ENCODE measurements at regions not wholly inside any gene's neighbourhood (a gene's known extent, or its start where the extent isn't known, plus 50 kb on each side); places are given as distances from the start of the nearest gene placed in this dataset.

DNA sequence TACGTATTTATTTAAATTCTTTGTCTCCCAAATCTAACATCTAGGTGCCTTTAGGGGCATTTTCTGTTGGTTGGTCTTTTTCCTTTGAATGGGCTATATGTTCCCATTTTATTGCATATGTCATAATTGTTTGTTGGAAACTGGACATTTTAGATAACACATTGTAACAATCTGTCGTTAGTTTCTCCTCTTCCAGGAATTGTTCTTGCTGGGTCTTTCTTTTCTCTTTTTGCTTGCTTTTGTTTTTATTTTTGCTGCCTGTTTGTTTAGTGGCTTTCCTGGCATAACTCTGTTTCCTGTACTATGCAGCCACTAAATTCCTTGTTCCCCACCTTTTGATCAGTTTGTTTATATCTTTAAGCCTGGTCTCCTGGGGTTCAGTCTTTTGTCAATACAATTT, 244.3 kb upstream of the RTL1 start:
- no peaks in the 10 kb centered on the region for H3K9me3 ChIP-seq (ENCODE audit: insufficient read depth, low read length, severe bottlenecking)
- H3K4me3 ChIP-seq (ENCODE audit: low read depth in 1 of 2, low read length in 2 of 2), result no peak overlapping the region
- no peak overlapping the region for H3K9ac ChIP-seq (ENCODE audit: low read depth, low read length)
- no peak overlapping the region for H3K4me2 ChIP-seq (ENCODE audit: insufficient read depth, low read length)
- no peaks in the 10 kb centered on the region for H3K27me3 ChIP-seq (ENCODE audit: insufficient read depth, low read length, poor library complexity)
- no peaks in the 10 kb centered on the region for H3K36me3 ChIP-seq (ENCODE audit: insufficient read depth, low read length)
- H4K20me1 ChIP-seq (ENCODE audit: insufficient read depth, low read length), result no peaks in the 10 kb centered on the region
- ATAC-seq (ENCODE audit: insufficient read depth, low read depth) (0 out of 3 replicates have a peak, but pooled peaks have one; percentile 17), DNase-seq (no peak)
- peaks cover 9% of the 10 kb centered on the region for H3K4me1 ChIP-seq (ENCODE audit: insufficient read depth, low read length)
- peak overlapping the region; percentile 24; the same call in 1 of the 2 replicates for H3K27ac ChIP-seq (ENCODE audit: low read length)
- no peaks in the 10 kb centered on the region for H3K79me2 ChIP-seq (ENCODE audit: insufficient read depth, low read length)
- H2AFZ ChIP-seq (ENCODE audit: low read depth, low read length), result peak overlapping the region; percentile 34; the same call in 1 of the 2 replicates
- TF ChIP-seq, protein P1, sequence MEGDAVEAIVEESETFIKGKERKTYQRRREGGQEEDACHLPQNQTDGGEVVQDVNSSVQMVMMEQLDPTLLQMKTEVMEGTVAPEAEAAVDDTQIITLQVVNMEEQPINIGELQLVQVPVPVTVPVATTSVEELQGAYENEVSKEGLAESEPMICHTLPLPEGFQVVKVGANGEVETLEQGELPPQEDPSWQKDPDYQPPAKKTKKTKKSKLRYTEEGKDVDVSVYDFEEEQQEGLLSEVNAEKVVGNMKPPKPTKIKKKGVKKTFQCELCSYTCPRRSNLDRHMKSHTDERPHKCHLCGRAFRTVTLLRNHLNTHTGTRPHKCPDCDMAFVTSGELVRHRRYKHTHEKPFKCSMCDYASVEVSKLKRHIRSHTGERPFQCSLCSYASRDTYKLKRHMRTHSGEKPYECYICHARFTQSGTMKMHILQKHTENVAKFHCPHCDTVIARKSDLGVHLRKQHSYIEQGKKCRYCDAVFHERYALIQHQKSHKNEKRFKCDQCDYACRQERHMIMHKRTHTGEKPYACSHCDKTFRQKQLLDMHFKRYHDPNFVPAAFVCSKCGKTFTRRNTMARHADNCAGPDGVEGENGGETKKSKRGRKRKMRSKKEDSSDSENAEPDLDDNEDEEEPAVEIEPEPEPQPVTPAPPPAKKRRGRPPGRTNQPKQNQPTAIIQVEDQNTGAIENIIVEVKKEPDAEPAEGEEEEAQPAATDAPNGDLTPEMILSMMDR (IDR thresholded peaks at IDR 0.05; ENCODE audit: borderline replicate concordance, extremely low read depth, low read length, poor library complexity, severe bottlenecking), result no peak
- no peak for TF ChIP-seq EZH2 (IDR thresholded peaks at IDR 0.05; ENCODE audit: borderline replicate concordance, low read depth, low read length, severe bottlenecking)

DNA sequence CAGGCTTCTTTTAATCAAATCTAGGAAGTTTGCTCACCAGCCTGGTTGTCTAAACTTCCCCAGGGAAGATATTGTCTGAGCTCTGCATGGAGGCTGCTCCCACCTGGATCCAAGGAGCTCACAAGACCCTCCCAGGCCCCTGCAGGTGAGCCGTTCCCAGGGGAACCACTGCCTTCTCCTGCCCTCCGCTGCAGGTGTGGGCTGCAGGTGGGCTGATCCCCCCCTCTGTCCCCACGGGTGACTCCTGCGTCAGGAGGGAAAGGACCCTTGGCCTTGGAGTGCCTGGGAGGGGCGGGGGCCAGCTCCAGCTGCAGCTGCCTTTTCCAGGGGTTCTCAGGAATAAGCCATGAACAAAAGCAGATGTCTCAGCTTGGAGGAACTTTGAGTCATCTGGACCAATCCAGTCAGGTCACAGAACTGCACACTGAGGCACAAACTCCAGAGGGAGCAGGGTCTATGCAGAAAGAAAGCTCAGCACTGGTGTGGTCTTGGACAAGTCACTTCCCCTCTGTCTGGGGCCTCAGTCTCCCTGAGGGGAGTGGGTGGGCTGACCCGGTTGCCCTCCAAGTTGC, 246.6 kb upstream of the RTL1 start:
- H3K9me3 ChIP-seq (ENCODE audit: insufficient read depth, low read length, severe bottlenecking), result peaks cover 3% of the 10 kb centered on the region
- no peak overlapping the region for H3K9ac ChIP-seq (ENCODE audit: low read depth, low read length)
- no peaks in the 10 kb centered on the region for H3K27me3 ChIP-seq (ENCODE audit: insufficient read depth, low read length, poor library complexity)
- H4K20me1 ChIP-seq (ENCODE audit: insufficient read depth, low read length), result no peaks in the 10 kb centered on the region
- H3K36me3 ChIP-seq (ENCODE audit: insufficient read depth, low read length), result no peaks in the 10 kb centered on the region
- H2AFZ ChIP-seq (ENCODE audit: low read depth, low read length), result no peak overlapping the region
- ATAC-seq (ENCODE audit: insufficient read depth, low read depth) (no peak), DNase-seq (no peak)
- H3K4me1 ChIP-seq (ENCODE audit: insufficient read depth, low read length), result peaks cover 9% of the 10 kb centered on the region
- H3K79me2 ChIP-seq (ENCODE audit: insufficient read depth, low read length), result no peaks in the 10 kb centered on the region
- no peak overlapping the region for H3K4me3 ChIP-seq (ENCODE audit: low read depth in 1 of 2, low read length in 2 of 2)
- H3K27ac ChIP-seq (ENCODE audit: low read length), result no peak overlapping the region
- no peak for TF ChIP-seq EZH2 (IDR thresholded peaks at IDR 0.05; ENCODE audit: borderline replicate concordance, low read depth, low read length, severe bottlenecking)
- H3K4me2 ChIP-seq (ENCODE audit: insufficient read depth, low read length), result no peak overlapping the region

DNA sequence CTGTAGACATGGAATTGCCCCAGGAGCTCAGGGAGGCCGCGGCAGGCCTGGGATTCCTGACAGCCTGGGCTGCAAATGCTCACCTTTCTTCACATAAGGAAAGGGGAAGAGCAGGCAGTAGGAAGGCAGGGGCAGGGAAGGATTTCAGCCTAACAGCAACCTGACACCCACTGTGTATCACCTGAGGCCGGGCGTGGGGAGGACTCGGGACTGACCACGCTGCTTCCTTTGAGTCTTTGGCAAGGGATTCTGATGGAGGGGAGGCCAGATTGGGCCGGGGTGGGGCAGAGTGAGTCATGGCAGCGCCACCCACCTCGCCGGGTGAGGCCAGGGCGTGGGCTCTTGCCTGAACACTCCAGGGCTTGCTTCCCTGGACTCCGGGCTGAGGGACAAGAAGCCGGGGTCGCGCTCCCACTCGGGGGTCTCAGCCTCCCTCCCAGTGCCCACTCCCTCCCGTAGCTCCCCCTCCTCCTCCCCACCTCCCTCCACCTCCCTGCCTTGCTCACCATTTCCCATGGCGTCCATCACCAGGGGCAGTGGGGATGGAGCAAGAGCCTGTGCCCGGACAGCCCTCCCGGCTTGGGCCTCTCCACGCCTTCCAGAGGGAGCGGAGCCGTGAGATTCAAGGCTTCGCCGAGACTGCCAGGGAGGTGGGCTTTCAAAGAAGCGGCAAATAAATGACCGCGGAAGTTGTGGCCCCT, 247.9 kb upstream of the RTL1 start:
- no peaks in the 10 kb centered on the region for H3K79me2 ChIP-seq (ENCODE audit: insufficient read depth, low read length)
- ATAC-seq (ENCODE audit: insufficient read depth, low read depth), result no peak
- H3K27ac ChIP-seq (ENCODE audit: low read length), result no peak overlapping the region
- TF ChIP-seq, protein P1 (IDR thresholded peaks at IDR 0.05; ENCODE audit: borderline replicate concordance, extremely low read depth, low read length, poor library complexity, severe bottlenecking), result no peak
- no peak for TF ChIP-seq EZH2 (IDR thresholded peaks at IDR 0.05; ENCODE audit: borderline replicate concordance, low read depth, low read length, severe bottlenecking)
- H3K4me3 ChIP-seq (ENCODE audit: low read depth in 1 of 2, low read length in 2 of 2), result no peak overlapping the region
- H4K20me1 ChIP-seq (ENCODE audit: insufficient read depth, low read length), result no peaks in the 10 kb centered on the region
- H3K27me3 ChIP-seq (ENCODE audit: insufficient read depth, low read length, poor library complexity), result no peaks in the 10 kb centered on the region
- no peak overlapping the region for H3K4me2 ChIP-seq (ENCODE audit: insufficient read depth, low read length)
- peaks cover 9% of the 10 kb centered on the region for H3K4me1 ChIP-seq (ENCODE audit: insufficient read depth, low read length)
- DNase-seq, result no peak
- H3K36me3 ChIP-seq (ENCODE audit: insufficient read depth, low read length), result no peaks in the 10 kb centered on the region
- no peak overlapping the region for H2AFZ ChIP-seq (ENCODE audit: low read depth, low read length)
- no peak overlapping the region for H3K9ac ChIP-seq (ENCODE audit: low read depth, low read length)
- H3K9me3 ChIP-seq (ENCODE audit: insufficient read depth, low read length, severe bottlenecking), result peaks cover 3% of the 10 kb centered on the region

DNA sequence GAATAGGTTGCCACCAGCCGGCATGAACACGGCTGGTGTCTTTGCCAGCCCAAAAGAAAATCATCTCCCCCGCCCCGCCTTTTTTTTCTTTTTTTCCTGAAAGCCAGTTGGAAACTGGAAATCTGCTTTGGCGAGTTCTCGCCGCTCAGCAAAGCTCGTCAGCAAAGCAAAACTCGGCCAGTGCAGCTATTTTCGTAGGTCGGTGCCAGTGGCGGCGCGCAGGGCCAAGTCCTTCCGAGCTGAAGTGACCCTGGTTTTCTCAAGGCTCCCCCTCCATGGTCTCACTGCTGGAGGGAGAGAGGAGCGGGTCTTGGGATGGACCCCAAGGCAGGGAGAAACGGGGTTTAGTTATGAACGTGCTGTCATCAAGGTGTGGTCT, 248.4 kb upstream of the RTL1 start:
- H4K20me1 ChIP-seq (ENCODE audit: insufficient read depth, low read length), result no peaks in the 10 kb centered on the region
- no peak overlapping the region for H3K4me3 ChIP-seq (ENCODE audit: low read depth in 1 of 2, low read length in 2 of 2)
- DNase-seq (no peak), ATAC-seq (ENCODE audit: insufficient read depth, low read depth) (no peak)
- peaks cover 9% of the 10 kb centered on the region for H3K4me1 ChIP-seq (ENCODE audit: insufficient read depth, low read length)
- no peak overlapping the region for H3K27ac ChIP-seq (ENCODE audit: low read length)
- H3K79me2 ChIP-seq (ENCODE audit: insufficient read depth, low read length), result no peaks in the 10 kb centered on the region
- TF ChIP-seq EZH2 (IDR thresholded peaks at IDR 0.05; ENCODE audit: borderline replicate concordance, low read depth, low read length, severe bottlenecking), result no peak
- TF ChIP-seq, protein P1 (IDR thresholded peaks at IDR 0.05; ENCODE audit: borderline replicate concordance, extremely low read depth, low read length, poor library complexity, severe bottlenecking), result no peak
- H3K27me3 ChIP-seq (ENCODE audit: insufficient read depth, low read length, poor library complexity), result no peaks in the 10 kb centered on the region
- H3K9ac ChIP-seq (ENCODE audit: low read depth, low read length), result no peak overlapping the region
- no peak overlapping the region for H3K4me2 ChIP-seq (ENCODE audit: insufficient read depth, low read length)
- H3K36me3 ChIP-seq (ENCODE audit: insufficient read depth, low read length), result no peaks in the 10 kb centered on the region
- peaks cover 3% of the 10 kb centered on the region for H3K9me3 ChIP-seq (ENCODE audit: insufficient read depth, low read length, severe bottlenecking)
- H2AFZ ChIP-seq (ENCODE audit: low read depth, low read length), result no peak overlapping the region
